Hepatic stellate cell (primary cell): ENCODE measurements at regions not wholly inside any gene's neighbourhood (a gene's known extent, or its start where the extent isn't known, plus 50 kb on each side); places are given as distances from the start of the nearest gene placed in this dataset.
"Not testable (repeated sequence)": the region's sequence is repeated elsewhere in the genome, so short reads cannot be mapped to it uniquely, and the experiment has no call there.

Experiments
- DNase-seq: peaks from one replicate; pipeline ENCODE4 v3.0.0; 2011; ENCODE audit warnings: low spot score

DNA sequence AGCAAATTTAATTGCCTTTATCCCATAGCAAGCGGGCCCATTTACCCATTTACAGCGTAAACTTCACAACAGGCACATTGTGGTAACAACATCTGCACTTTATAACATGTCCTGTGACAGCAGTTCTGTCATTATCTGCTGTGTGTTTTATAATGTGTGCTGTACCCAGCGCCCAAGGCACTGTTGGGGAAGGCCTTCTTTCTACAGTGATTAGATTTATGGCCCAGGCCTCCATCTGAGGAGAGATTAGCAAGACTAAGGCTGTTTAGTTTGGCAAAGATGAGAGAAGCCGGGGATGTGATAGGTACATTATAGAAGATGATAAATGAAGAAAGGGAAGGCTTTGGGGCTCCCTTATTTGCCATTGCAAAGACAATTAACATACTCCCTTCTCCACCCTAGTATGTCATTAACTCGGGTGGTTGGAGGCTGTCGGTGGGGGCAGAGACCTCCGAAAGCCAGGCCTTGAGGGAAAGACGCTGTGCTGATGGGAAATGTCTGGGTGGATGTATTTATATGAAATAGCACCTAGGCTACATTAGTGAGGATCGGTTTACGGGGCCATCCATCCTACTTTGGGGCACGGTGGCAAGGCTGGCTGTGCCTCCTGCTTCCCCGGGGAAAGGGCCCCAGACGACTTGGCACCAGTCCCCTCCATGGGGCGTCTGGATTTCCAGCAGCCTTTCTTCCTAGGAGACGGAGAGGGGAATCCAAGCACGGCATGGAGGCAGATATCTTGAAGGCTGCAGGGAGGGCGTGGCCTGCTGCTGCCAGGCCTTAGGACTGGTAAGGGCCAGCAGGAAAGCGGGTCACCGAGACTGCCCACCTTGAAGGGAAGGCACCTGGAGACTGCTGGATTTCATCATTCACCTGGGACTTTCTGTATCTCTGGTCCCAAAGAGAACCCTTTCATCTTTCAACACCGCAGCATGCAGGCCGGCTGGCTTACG, 64.3 kb upstream of the PTCH1 start:
- no peak for DNase-seq

- no peak for DNase-seq
Observed at GRCh38 chr9:95574866-95575553, 58.2 kb upstream of the PTCH1 start.

DNA sequence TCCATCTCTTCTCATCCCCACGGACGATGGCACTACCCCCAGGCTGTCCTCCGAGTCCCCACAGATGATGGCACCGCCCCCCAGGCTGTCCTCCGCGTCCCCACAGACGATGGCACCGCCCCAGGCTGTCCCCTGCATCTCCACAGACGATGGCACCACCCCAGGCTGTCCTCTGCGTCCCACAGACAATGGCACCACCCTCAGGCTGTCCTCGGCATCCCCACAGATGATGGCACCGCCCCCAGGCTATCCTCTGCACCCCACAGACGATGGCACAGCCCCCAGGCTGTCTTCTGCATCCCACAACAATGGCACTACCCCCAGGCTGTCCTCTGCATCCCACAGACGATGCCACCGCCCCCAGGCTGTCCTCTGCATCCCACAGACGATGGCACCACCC, 57.4 kb upstream of the PTCH1 start:
- no peak for DNase-seq

- no peak for DNase-seq
Observed at GRCh38 chr9:95573463-95573862, 56.7 kb upstream of the PTCH1 start.

GRCh38 chr9:95572381-95573151, 55.8 kb upstream of the PTCH1 start:
- DNase-seq = no peak

GRCh38 chr9:95570646-95571045, 53.9 kb upstream of the PTCH1 start:
- no peak for DNase-seq

DNA sequence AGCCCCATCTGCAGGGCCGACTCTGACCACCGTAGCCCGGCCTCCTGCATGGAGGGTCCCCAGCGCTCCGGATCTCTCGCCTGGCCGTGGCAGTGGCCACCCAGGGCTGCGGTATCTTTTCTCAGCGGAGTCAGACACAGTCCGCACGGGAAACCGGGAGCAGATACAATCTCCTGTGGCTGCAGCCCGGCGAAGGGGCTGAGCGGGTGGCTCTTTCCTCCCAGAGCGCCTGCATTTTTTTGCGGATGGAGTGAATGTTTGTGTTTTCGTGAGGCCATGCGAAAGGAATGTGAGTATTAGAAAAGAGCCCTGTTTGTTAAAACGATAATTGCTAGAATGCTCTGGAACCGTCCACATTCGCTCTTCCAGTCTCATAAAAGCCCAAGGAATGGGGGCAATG, 53.4 kb upstream of the PTCH1 start:
- DNase-seq = no peak

- DNase-seq = not testable (repeated sequence)
Observed at GRCh38 chr9:95568735-95569134, 52.0 kb upstream of the PTCH1 start.
